CD4-positive, alpha-beta T cell (primary cell): ENCODE measurements at regions not wholly inside any gene's neighbourhood (a gene's known extent, or its start where the extent isn't known, plus 50 kb on each side); places are given as distances from the start of the nearest gene placed in this dataset.

ENCODE experiments used
- ATAC-seq: fragments of 200-7000 bp; cut with Tn5 transposase; one replicate; pipeline ENCODE4 v1.10.0; 2022; ENCODE audit warnings: mild to moderate bottlenecking; ENCODE audit not compliant: poor library complexity
- CTCF ChIA-PET: fragments of 350-600 bp; sonication (Branson Sonifier 250); formaldehyde crosslinking; loops from one replicate; lab custom pipeline; 2021; ENCODE audit warnings: antibody characterized with exemption, inconsistent platforms; lab: Charles Lee
- POLR2A ChIA-PET: fragments of 350-600 bp; sonication (Branson Sonifier 250); formaldehyde crosslinking; loops from one replicate; lab custom pipeline; 2021; ENCODE audit warnings: antibody characterized with exemption, inconsistent platforms; lab: Charles Lee
- DNase-seq, 14 experiments: peaks; one replicate each; pipeline ENCODE4 v3.0.0-alpha.2; 2013 to 2020; ENCODE audit warnings: mixed read lengths in 2 of 14
- H3K27ac ChIP-seq, 2 donors: one replicate each; pipeline versions ENCODE4 v1.5.1 to v1.7.0; 2013; ENCODE audit warnings: low read length in 2 of 2, low read depth in 1 of 2, mild to moderate bottlenecking in 1 of 2
- H3K27me3 ChIP-seq, 2 experiments: 1 replicate in 1 of 2; 2 replicates in 1 of 2; pipeline versions ENCODE4 v1.6.1 to v1.7.0; 2013; ENCODE audit warnings: low read length in 2 of 2, control low read depth in 1 of 2, mild to moderate bottlenecking in 1 of 2, moderate library complexity in 1 of 2; ENCODE audit not compliant: insufficient read depth in 2 of 2, control insufficient read depth in 1 of 2
- H3K36me3 ChIP-seq: one replicate; pipeline ENCODE4 v1.6.1; 2013; ENCODE audit warnings: low read length, control low read depth; ENCODE audit not compliant: insufficient read depth
- H3K4me1 ChIP-seq: one replicate; pipeline ENCODE4 v1.6.1; 2013; ENCODE audit warnings: low read length, control low read depth; ENCODE audit not compliant: insufficient read depth
- H3K4me3 ChIP-seq: one replicate; pipeline ENCODE4 v1.5.1; 2013; ENCODE audit warnings: mild to moderate bottlenecking, low read length, moderate library complexity
- H3K9me3 ChIP-seq, 2 experiments: 1 replicate in 1 of 2; 2 replicates in 1 of 2; pipeline versions ENCODE4 v1.6.1 to v1.7.0; 2013; ENCODE audit warnings: low read length in 2 of 2, mild to moderate bottlenecking in 2 of 2, control low read depth in 1 of 2, moderate library complexity in 1 of 2; ENCODE audit not compliant: control insufficient read depth in 1 of 2, insufficient read depth in 1 of 2
- H3K27ac Mint-ChIP-seq: one replicate; pipeline ENCODE4 v1.8.0; 2020; ENCODE audit warnings: mixed read lengths
- H3K27me3 Mint-ChIP-seq: one replicate; pipeline ENCODE4 v1.8.0; 2021; ENCODE audit warnings: mixed read lengths
- H3K36me3 Mint-ChIP-seq: one replicate; pipeline ENCODE4 v1.8.0; 2021; ENCODE audit warnings: low read depth, mixed read lengths
- H3K4me1 Mint-ChIP-seq: one replicate; pipeline ENCODE4 v1.8.0; 2021; ENCODE audit warnings: low read depth, mixed read lengths
- H3K4me3 Mint-ChIP-seq: one replicate; pipeline ENCODE4 v1.8.0; 2020; ENCODE audit warnings: mild to moderate bottlenecking, mixed read lengths
- H3K9me3 Mint-ChIP-seq: one replicate; pipeline ENCODE4 v1.8.0; 2020; ENCODE audit warnings: mixed read lengths
- CTCF ChIP-seq: fragments of 200-600 bp; IDR thresholded peaks from one replicate; pipeline ENCODE4 v1.8.0; 2022; ENCODE audit warnings: antibody characterized with exemption, mild to moderate bottlenecking
- intact Hi-C, 2 experiments: fragments of 100-400 bp; cut with DNase I in 1 of 2; cut with micrococcal nuclease in 1 of 2; formaldehyde crosslinking; loops; one replicate each; pipeline versions ENCODE4 v1.15.1 to v1.9.0; 2023 to 2025; cut with DNase I, micrococcal nuclease

GRCh38 chrX:34879886-34880285 lies 62.7 kb upstream of the FAM47B start:
- H3K27me3 Mint-ChIP-seq, result no peaks in the 10 kb centered on the region
- no peak overlapping the region for H3K27ac Mint-ChIP-seq
- ATAC-seq (no peak), DNase-seq (no peak)
- no peaks in the 10 kb centered on the region for H3K36me3 Mint-ChIP-seq
- ChIA-PET POLR2A (no interaction called here), CTCF (no interaction called here)
- no peaks in the 10 kb centered on the region for H3K27me3 ChIP-seq
- H3K9me3 Mint-ChIP-seq, result no peaks in the 10 kb centered on the region
- intact Hi-C loops, result no loop called here
- no peaks in the 10 kb centered on the region for H3K36me3 ChIP-seq
- H3K4me1 Mint-ChIP-seq, result no peaks in the 10 kb centered on the region
- no peak overlapping the region for H3K4me3 Mint-ChIP-seq
- no peak overlapping the region for H3K27ac ChIP-seq
- no peak overlapping the region for H3K4me3 ChIP-seq
- no peaks in the 10 kb centered on the region for H3K4me1 ChIP-seq
- no peak for TF ChIP-seq CTCF
- H3K9me3 ChIP-seq, result no peaks in the 10 kb centered on the region

GRCh38 chrX:34880656-34881055 lies 61.9 kb upstream of the FAM47B start:
- intact Hi-C loops, result no loop called here
- ChIA-PET CTCF (no interaction called here), POLR2A (no interaction called here)
- DNase-seq, result no peak
- Mint-ChIP-seq H3K36me3 (no peaks in the 10 kb centered on the region), H3K4me3 (no peak overlapping the region), H3K9me3 (no peaks in the 10 kb centered on the region), H3K27ac (no peak overlapping the region), H3K27me3 (no peaks in the 10 kb centered on the region), H3K4me1 (no peaks in the 10 kb centered on the region)
- Histone ChIP-seq H3K4me3 (no peak overlapping the region), H3K36me3 (no peaks in the 10 kb centered on the region), H3K27me3 (no peaks in the 10 kb centered on the region), H3K27ac (no peak overlapping the region), H3K9me3 (no peaks in the 10 kb centered on the region), H3K4me1 (no peaks in the 10 kb centered on the region)
- no peak for TF ChIP-seq CTCF
- no peak for ATAC-seq

GRCh38 chrX:34881671-34882070 lies 60.9 kb upstream of the FAM47B start:
- no peaks in the 10 kb centered on the region for H3K9me3 ChIP-seq
- Mint-ChIP-seq H3K4me1 (no peaks in the 10 kb centered on the region), H3K27ac (no peak overlapping the region), H3K36me3 (no peaks in the 10 kb centered on the region), H3K27me3 (no peaks in the 10 kb centered on the region), H3K9me3 (no peaks in the 10 kb centered on the region), H3K4me3 (no peak overlapping the region)
- H3K4me1 ChIP-seq, result no peaks in the 10 kb centered on the region
- no peak for TF ChIP-seq CTCF
- H3K27ac ChIP-seq, result no peak overlapping the region
- POLR2A ChIA-PET, result no interaction called here
- no peak overlapping the region for H3K4me3 ChIP-seq
- ATAC-seq, result no peak
- no peaks in the 10 kb centered on the region for H3K27me3 ChIP-seq
- intact Hi-C loops, result no loop called here
- CTCF ChIA-PET, result no interaction called here
- DNase-seq, result no peak
- no peaks in the 10 kb centered on the region for H3K36me3 ChIP-seq
